NCI-H2171 treated with DMSO at 0.1 percent for 48 hours (cell line): ENCODE measurements at regions not wholly inside any gene's neighbourhood (a gene's known extent, or its start where the extent isn't known, plus 50 kb on each side); places are given as distances from the start of the nearest gene placed in this dataset.
A peak's percentile ranks its signal among the peaks of the same experiment; 100 is the strongest.
"Not testable (repeated sequence)": the region's sequence is repeated elsewhere in the genome, so short reads cannot be mapped to it uniquely, and the experiment has no call there.

Experiments used
- DNase-seq: peaks from one replicate; lab custom pipeline; 2025; lab: John Stamatoyannopoulos, UW

DNA sequence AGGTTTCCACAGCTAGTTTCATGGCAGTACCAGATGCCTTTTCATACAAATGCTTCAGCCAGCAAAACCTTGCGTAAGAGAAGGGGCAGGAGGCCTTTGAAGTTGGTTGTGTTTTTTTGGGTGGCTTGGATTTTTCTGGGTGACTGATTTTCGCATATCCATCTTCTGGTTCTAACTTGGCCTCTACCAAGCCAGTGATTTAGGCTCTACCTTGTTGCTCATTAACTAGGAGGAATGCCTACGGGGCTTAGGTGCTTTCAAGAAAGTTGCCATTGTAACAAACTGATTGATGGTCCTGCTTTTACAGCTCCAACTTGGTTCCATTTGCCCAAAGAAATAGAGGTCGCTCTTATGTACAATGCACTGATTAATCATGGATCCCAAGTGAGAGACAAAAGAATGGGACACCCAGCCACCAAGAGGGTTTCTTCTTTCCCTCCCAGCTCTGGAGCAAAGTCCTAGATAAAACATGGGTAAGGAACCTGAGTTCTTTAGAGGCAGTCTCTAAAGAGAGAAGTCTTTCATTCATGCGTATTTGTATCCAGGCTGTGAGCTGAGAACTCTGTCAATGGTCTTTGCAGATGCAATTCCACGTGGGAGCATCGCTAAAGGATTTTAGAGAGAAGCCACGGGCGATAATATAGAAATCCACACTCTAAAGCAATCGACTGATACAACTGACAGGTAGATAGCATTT is 92.1 kb upstream of the FGFR2 start:
- no peak for DNase-seq

DNA sequence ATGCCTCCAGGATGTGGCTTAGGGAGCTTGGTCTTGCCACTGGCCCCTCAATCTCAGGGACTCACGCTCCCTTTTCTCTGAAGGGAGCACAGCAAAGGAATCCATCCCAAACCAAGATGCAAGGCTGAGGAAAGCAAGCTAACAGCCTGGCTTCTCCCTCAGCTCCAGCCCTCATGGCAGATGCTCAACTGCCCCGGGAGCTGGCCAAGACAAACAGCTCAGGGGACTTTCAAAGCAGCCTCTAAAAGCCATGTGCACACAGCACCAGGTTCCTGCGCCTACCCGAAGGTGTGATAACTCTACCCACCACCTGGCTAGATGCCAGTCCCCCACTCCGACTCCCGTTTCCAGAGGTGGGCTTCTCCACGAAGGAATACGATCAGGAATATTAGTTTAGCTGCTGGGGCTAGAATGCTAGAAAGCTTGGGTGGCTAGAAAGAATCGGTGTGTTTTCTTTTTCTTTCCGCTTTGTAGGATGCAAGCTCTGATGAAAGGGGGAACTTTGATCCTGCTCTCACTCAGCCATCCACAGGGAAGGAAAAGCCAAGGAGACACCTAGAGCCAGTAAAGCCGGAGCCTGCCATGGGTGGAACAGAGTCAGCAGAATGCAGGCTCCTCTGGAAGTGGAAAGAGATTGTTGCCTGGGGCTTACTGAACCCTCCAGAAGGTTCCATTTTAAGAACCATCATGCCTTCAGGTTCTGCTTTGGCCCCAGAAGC is 89.0 kb upstream of the FGFR2 start:
- no peak for DNase-seq

DNA sequence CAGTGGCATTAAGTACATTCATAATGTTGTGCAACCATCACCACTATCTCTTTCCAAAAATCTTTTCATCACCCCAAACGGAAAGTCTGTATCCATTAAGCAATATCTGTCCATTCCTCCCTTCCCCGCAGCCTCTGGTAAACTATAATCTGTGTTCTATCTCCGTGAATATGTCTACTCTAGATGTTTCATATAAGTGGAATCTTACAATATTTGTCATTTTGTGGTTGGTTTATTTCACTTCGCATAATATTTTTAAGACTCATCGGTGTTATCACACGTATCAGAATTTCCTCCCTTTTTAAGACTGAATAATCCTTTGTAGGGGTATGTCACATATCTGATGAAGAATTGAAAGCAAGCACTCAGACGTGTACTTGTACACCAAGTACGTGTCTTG is 86.0 kb upstream of the FGFR2 start:
- DNase-seq: no peak

DNA sequence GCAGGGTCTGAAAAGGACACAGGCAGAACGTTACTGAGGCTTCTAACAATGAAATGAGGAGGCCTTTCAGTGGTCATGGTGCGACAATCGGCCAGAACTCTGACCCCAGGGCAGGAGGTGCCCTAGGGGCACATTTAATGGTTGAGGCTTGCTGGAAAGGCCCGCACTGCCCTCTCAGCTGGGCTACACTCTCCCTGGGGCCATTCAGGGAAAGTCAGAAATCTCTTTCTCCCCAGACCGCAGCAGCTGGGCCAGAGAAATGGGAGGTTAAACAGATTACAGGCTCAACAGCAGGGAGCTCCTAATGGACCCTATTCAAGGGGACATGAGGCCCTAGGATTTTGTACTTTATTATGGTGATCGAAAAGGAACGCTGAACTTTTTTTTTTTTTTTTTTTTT is 85.6 kb upstream of the FGFR2 start:
- no peak for DNase-seq

DNA sequence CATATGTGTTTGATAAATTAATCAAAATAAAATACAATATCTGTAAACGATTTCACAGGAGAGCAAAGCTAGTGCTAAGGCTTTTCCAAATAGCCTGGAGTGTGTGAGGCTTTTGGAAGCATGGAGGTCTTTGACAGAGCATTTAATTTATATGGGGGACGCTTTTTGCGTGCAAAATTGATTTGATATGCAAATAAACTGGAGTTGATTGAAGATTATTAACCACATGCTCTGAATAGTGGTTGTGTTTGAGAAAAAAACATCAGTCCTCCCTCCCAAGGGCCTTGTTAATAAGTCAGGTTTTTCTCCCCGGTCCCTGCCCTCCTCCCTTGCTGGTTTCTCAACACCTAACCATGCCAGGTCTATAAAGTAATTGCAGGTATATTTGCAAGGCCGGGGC is 85.1 kb upstream of the FGFR2 start:
- DNase-seq: no peak

DNA sequence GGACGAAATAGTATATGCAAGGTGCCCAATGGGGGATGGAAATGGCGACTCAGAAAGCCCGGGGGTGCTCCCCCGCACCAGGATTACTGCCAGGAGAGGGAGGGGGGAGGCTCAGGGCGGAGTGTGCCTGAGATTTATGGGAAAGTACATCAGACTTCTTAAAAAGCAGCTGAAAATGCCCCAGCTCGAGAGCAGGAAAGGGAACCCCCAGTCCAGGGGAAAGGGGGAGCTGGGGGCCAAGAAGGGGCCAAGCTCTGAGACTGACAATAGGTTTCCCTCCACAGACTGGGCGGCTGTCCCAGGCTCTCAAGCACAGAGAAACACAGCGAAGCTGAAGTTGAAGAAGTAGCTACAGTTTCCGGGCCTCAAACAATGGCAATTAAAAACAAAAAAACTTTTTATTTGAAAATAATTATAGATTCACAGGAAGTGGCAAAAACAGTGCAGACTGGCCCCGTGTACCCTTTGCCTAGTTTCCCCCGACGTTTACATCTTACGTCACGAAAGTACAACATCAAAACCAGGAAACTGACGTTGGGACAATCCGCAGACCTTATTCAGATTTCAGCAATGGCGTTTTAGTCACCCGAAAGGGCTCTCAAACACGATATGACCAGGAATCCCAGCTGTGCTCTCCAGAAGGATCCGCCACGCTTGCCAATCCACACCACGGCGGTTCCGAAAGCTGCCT is 83.9 kb upstream of the FGFR2 start:
- no peak for DNase-seq

DNA sequence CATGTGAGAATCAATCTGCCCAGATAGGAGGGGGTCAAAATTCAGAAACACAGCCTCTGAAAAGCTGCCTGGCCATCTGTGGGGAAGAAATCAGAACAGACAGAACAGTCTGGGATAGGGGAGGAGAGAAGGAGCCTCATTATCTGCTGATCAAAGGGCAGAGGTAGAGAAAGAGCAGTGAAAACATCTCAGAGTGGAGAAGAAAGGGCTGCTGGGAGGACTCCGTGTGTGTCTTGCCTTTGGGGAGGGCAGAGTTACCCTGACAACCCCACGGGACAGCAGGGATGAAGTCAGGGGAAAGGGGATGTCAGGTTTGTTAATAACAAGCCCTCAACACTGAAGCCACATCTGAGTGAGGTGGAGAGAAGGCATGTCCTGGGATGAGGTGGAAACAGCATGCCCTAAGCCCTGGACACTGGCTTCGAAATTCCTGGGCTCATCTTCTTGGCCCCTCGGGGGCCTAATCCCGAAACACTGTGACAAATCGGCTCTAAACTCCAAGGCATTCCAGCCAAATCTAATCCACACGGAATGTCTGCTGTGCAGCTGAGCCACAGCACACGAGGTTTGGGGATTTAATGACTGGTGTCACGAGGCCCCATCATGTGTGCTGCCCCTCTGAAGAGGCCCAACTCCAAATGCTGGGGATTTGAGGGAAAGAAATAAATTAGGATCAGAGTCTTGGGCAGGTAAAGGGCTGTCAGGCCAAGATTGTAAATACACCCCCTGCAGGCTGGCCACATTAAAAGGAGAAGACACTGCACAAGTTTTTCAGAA is 82.8 kb upstream of the FGFR2 start:
- no peak for DNase-seq

DNA sequence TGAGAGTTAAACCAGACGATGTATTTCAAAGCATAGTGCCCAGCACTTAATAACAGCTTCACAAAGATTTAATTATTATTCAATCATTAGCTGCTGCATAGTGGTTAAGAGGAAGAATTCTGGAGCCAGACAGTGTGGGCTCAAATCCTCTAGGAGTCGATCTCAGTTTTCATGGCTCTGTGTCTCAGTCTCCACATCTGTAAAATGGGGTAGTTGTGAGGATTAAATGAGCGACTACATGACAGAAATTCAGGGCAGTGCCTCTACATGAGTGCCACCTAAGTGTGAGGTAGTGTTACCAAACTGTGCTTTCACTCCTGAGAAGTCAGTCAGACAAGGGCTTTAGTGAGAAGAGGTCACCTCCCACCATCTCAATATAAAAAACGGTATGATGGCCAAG is 81.7 kb upstream of the FGFR2 start:
- no peak for DNase-seq

DNA sequence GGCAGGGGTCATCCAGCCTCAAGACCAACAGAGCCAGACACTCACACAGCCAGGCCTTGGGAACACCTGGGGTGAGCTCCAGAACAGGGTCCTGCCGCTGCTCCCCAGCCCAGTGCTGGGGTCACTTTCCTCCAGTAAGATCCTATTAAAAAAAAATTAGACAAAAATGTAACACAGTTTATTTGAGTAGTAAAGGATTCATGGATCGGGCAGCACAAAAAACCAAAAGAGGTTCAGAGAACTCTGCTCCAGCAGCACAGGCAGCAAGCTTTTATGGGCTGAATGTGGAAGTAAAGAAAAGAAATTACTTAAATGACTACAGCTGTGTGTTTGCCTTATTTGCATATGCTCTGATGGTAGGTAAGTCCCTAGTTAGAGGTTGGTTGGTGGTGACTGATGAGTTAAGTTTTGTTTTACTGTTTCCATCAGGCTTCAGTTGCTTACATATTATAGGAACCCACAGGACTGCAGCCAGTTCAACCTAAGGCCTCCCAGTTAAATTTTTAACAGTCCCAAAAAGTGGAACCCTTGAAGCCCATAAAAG is 80.5 kb upstream of the FGFR2 start:
- no peak for DNase-seq

DNA sequence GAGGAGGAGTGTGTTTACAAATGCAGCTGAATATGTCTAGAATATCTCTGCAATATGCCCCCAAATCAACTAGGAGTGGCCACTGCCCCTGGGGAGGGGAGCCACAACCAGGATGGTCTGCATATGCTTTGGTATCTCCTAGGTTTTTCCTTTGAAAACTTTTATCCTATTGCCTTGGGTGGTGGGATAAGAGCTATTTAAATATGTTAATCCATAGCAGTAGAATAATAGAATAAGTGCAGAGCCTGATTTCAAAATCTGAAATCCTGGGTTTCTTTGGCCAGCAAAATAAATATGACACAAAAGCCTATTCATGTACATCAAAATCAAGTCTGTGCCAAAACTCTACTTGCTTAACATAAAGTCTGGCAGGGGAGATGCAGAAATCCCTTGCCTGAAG is 79.6 kb upstream of the FGFR2 start:
- no peak for DNase-seq

DNA sequence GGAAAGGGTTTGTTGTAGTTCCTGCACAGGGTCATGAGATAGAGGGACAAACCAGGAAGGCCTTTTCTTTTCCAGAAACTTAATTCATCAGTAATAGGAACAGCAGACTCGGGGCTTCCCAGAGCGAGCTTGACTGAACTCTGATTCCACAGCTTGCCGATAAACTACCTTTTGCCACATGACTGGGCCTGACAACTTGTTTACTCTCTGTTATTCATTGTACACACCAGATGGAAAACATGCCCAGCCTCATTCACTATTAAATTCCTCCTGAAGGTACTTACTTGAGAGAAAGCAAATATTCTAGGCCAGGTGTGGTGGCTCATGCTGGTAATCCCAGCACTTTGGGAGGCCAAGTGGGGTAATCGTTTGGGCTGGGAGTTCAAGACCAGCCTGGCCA is 77.1 kb upstream of the FGFR2 start:
- peak; percentile 50 for DNase-seq

DNA sequence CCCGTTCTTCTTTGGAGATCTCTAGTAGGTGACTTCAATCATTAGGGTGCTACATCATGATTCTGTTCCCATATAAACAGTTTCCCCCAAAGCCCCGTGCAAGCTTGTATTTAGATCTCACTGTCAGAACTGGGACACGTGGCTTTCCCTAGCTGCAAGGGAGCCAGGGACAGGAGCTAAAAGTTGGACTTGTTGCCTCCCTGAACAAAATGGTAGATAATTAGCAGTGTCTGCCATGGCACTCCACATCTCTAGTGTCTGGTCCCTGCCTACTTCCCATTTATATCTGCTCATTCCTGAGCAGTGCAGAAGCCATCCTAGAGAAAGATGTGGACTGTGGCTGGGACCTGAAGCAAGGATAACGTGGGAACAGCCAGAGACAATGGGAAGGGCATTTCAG is 76.6 kb upstream of the FGFR2 start:
- no peak for DNase-seq

DNA sequence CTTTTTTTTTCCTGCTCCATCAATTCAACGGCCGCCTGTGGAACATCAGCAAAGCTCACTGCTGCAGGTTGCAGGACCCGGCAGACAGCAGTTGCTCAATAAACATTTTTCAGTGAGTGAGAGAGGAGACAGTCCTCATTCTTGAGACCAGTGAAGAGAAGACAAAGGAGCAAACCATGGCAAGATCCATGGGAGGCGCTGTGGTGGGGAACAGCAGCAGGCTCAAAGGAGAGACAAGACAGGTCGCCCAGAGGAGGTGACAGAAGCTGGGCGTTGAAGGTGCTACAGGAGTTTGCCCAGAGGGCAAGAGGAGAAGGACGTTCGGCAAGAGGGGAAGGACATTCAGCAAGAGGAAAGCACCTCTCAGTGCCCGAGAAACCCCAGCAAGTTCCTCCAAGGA is 74.5 kb upstream of the FGFR2 start:
- DNase-seq: no peak

DNA sequence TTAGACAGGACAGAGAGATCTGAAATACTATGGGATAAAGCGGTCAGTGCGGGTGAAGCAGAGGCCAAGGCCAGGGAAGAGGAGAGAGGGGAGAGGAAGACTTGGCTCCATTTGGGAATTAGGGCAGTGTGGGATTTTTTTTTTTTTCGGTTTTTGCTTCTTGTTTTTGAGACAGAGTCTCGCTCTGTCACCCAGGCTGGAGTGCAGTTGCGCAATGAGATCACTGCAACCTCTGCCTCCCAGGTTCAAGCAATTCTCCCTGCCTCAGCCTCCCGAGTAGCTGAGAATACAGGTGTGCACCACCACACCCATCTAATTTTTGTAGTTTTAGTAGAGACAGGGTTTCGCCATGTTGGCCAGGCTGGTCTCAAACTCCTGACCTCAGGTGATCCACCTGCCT is 71.6 kb upstream of the FGFR2 start:
- DNase-seq: not testable (repeated sequence)

DNA sequence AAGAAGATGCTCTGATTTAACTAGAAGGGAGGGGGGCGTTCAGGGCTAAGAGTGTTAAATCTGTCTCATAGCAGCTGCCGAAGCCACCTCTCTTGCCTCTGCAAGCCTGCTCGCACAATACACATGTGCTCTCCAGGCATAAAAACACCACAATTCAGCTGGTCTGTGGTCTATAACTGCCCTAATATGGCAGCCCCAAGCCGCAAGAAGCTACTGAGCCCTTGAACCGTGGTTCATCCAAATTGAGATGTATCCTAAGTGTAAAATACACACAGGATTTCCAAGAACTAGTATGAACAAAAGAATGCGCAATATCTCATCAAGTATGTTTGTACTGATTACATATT is 70.8 kb upstream of the FGFR2 start:
- DNase-seq: no peak

DNA sequence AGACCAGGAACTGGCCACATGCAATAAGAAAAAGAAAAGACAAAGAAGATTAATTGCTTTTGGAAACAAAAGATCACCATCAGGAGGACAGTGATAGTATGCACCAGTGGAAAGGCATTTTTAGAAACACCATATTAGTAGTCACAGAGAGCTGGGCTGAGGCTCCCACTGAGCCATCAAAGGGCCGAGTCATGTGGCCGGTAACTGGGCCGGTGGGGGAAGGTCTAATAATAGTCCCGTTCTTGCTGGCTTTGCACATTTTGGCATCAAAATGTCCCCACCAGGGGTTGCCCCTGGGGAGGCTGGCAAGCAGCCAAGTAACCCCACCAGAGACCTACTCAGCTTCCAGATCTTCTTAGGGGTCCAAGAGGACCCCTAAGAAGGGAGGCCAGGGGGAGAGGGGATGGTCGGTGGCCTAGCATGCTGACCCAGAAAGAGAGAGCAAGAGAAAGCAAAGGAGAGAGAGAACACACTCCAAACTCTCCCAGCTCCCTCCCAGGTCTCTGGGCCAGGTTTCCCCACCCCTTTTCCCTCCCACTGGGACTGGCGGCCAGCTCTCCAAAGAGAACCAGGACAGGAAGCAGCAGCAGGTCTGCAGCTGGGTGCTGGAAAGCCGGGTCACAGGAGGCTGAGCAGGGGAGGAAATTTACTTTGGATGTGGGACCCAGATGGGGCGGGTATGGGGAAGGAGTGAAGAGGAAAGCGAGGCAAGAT is 70.2 kb upstream of the FGFR2 start:
- DNase-seq: peak; percentile 56

DNA sequence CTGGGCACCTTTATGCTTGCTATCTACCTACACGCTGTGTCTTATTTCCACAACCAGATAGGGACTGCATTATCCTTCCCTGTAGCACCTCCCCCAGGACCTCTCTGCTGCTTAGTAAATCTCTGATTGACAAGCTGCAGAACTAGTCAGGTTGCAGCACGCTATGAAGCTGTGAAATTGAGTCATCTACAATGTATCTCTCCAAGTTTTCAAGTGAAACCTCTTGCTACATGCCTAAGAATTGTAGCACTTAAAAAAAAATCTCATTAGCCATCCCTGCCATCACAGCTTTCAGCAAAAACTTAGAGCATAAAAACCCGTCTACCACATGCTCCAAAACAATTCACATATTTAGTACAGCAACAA is 69.7 kb upstream of the FGFR2 start:
- no peak for DNase-seq

DNA sequence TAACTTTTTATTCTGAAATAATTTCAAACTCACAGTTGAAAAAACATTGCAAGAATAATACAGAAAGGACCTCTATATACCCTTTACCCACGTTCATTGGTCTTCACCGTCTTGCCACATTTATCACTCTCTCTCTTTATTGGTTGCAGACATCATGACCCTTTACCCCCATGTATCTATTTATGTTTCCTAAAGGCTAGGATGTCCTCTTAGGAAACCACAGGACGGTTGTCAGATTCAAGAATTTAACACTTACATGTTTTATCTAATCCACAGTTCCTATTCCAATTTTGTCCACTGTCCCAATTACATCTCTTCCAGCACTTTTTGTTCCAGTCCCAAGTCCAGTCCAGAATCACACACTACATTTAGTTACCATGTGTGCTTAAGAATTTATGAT is 67.6 kb upstream of the FGFR2 start:
- DNase-seq: no peak

DNA sequence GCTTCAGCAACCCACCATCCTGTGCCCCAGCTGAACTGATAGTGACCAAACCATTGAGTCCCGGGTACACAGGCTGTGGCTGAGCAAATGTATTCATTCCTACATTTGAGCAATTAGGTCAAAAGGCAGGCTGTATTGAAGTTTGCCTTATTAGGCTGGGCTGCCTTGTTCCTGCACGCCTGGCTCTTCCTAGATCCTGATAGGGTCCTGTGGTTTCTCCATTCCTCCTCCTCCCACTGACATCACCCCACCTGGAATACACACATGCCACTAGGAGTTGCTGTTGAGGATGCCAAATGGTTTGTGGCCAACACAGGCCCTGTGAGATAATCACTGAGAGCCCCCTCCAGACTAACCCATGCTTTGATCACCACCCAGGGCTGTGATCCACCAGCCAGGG is 66.4 kb upstream of the FGFR2 start:
- DNase-seq: no peak

DNA sequence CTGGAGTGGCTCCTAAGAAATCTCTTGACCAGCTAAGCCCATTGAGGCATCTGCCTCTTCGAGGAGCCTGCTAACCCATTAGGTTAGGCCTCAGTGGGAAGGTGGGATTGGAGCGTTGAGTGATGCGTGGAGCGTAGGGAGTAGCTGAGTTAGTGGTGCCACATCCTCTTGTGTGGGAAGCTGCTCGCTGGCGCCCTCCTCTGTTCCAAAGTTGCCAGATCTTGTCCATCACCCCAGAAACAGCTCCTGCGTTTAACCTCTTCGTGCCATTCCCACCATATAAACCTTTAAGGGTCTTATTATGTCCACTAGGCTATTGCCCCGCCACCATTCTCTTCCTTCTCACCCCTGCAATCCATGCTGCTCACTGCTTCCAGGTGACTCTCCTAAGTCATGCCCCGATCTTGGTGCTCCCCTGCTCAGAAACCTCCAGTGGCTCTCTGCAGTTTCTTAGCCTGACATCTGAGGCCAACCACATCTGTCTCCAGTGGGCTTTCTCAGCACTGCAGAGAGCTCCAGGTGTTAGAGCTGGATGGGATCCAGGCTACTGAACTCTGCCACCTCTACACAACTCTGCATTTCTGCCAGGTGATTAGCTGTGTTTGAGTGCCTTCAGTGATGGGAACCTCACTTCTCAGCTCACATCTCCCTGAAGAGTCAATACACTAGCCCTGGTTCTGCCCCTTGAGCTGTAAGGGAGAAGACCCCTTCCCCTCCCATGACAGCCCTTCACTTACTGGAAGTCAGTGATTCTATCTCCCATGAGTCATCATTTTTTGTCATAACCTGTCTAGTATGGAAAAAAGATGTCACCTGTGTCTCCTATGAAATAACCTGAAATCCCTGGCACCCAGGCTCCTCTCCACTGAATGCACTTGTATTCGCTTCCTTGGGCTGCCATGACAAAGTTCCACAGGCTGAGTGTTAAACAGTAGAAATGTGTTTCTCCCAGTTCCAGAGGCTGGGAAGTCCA is 65.0 kb upstream of the FGFR2 start:
- DNase-seq: peak; percentile 18

DNA sequence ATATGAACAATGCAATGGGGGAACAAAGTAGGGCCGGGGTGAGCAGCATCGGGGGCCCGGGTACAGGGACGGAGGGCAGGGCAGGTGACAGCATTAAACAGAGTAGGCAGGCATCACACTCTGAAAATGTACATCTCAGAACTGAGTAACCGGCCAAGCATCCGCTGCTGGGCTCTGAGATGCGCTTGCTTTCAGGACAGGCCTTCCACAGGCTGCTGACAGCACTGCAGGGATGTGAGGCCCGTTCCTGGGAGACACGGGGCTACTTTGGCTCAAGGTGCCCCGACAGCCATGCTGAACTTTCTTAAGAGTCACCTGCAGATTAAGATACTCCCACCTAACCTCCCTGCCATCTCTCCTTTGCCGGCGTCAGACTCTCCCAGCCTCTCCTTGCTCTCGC is 64.3 kb upstream of the FGFR2 start:
- no peak for DNase-seq
